H1 (cell line): ENCODE measurements at regions not wholly inside any gene's neighbourhood (a gene's known extent, or its start where the extent isn't known, plus 50 kb on each side); places are given as distances from the start of the nearest gene placed in this dataset.

ENCODE experiments used
- CTCF ChIA-PET: fragments of 300-600 bp; sonication (Branson Sonifier 250); formaldehyde crosslinking; loops from one replicate; lab custom pipeline; 2021; ENCODE audit not compliant: partially characterized antibody; lab: Charles Lee
- POLR2A ChIA-PET: fragments of 300-600 bp; sonication (Branson Sonifier 250); formaldehyde crosslinking; loops from one replicate; lab custom pipeline; 2021; ENCODE audit warnings: inconsistent platforms; ENCODE audit not compliant: partially characterized antibody; lab: Charles Lee
- DNase-seq, 2 experiments: peaks; one replicate each; pipeline versions ENCODE4 v3.0.0 to v3.0.0-alpha.2; 2010 to 2022; ENCODE audit warnings: low spot score in 2 of 2, low read depth in 1 of 2, mixed read lengths in 1 of 2
- FAIRE-seq: peaks from 2 replicates; lab custom pipeline; 2011; peaks lifted over from hg19 to GRCh38; lab: Jason Lieb, UNC
- H2AFZ ChIP-seq: 2 replicates; pipeline ENCODE4 v1.8.1; 2012; ENCODE audit warnings: low read length, inconsistent platforms
- H2AK5ac ChIP-seq: 2 replicates; pipeline ENCODE4 v1.6.1; 2013; ENCODE audit warnings: low read depth, low read length
- H2BK120ac ChIP-seq: replicated peaks from 2 replicates; pipeline ENCODE3; 2013; ENCODE audit warnings: low read depth, low read length, inconsistent platforms
- H2BK12ac ChIP-seq: 2 replicates; pipeline ENCODE4 v1.6.1; 2013; ENCODE audit warnings: low read depth, low read length
- H2BK15ac ChIP-seq: 2 replicates; pipeline ENCODE4 v1.6.1; 2013; ENCODE audit warnings: low read length
- H2BK20ac ChIP-seq: 2 replicates; pipeline ENCODE4 v1.6.1; 2013; ENCODE audit warnings: low read length
- H2BK5ac ChIP-seq: 2 replicates; pipeline ENCODE4 v1.6.1; 2013; ENCODE audit warnings: low read depth, low read length
- H3K14ac ChIP-seq: 2 replicates; pipeline ENCODE4 v1.6.1; 2013; ENCODE audit warnings: inconsistent platforms; ENCODE audit not compliant: insufficient read length
- H3K18ac ChIP-seq: 2 replicates; pipeline ENCODE4 v1.6.1; 2013; ENCODE audit warnings: low read length; ENCODE audit errors: extremely low read depth
- H3K23ac ChIP-seq: 2 replicates; pipeline ENCODE4 v1.6.1; 2013; ENCODE audit warnings: inconsistent platforms; ENCODE audit not compliant: insufficient read length
- H3K23me2 ChIP-seq: 2 replicates; pipeline ENCODE4 v1.6.1; 2013; ENCODE audit warnings: low read depth, low read length
- H3K27ac ChIP-seq: 2 replicates; pipeline ENCODE4 v1.6.1; 2011; ENCODE audit warnings: low read depth, low read length, inconsistent platforms
- H3K27me3 ChIP-seq, 4 experiments: replicated peaks in 1 of 4; 1 replicate in 1 of 4; 2 replicates in 3 of 4; pipeline versions ENCODE4 v1.6.1 to v1.8.1; 2011 to 2013; ENCODE audit warnings: low read length in 3 of 4, mild to moderate bottlenecking in 3 of 4, inconsistent platforms in 2 of 4, mixed read lengths in 2 of 4, moderate library complexity in 1 of 4; ENCODE audit not compliant: control insufficient read depth in 3 of 4, insufficient read depth in 3 of 4; ENCODE audit errors: extremely low read depth in 1 of 4
- H3K36me3 ChIP-seq, 4 experiments: 2 replicates each; pipeline versions ENCODE4 v1.6.1 to v1.8.1; 2011 to 2013; ENCODE audit warnings: mild to moderate bottlenecking in 4 of 4, low read length in 3 of 4, moderate library complexity in 2 of 4, control low read depth in 1 of 4, inconsistent platforms in 1 of 4; ENCODE audit not compliant: insufficient read depth in 4 of 4, control insufficient read depth in 2 of 4
- H3K4ac ChIP-seq: replicated peaks from 2 replicates; pipeline ENCODE3; 2013; ENCODE audit warnings: low read length, low read depth, mixed read lengths, inconsistent platforms; ENCODE audit not compliant: insufficient read length
- H3K4me1 ChIP-seq, 4 experiments: replicated peaks in 1 of 4; 1 replicate in 1 of 4; 2 replicates in 3 of 4; pipeline versions ENCODE4 v1.6.1 to v1.8.1; 2011 to 2013; ENCODE audit warnings: low read length in 3 of 4, inconsistent platforms in 2 of 4, mixed read lengths in 1 of 4; ENCODE audit not compliant: insufficient read depth in 4 of 4, control insufficient read depth in 3 of 4
- H3K4me2 ChIP-seq, 2 experiments: 2 replicates each; pipeline versions ENCODE4 v1.6.1 to v1.8.1; 2011 to 2013; ENCODE audit warnings: low read depth in 2 of 2, low read length in 2 of 2, control low read depth in 1 of 2, inconsistent platforms in 1 of 2, mild to moderate bottlenecking in 1 of 2; ENCODE audit not compliant: insufficient read depth in 1 of 2
- H3K4me3 ChIP-seq, 4 experiments: fragments of 200-600, 300-600 bp in 1 of 4; sonication (generic), shearing (Covaris generic), sonication (Bioruptor Twin) in 1 of 4; 2 replicates each; pipeline versions ENCODE4 v1.5.1 to v1.8.1; 2011 to 2016; ENCODE audit warnings: low read length in 4 of 4, low read depth in 3 of 4, control low read depth in 2 of 4, inconsistent platforms in 2 of 4, mild to moderate bottlenecking in 2 of 4, mixed read lengths in 1 of 4, moderate library complexity in 1 of 4; ENCODE audit not compliant: insufficient read depth in 2 of 4; ENCODE audit errors: extremely low read depth in 1 of 4
- H3K56ac ChIP-seq: replicated peaks from 2 replicates; pipeline ENCODE3; 2013; ENCODE audit warnings: low read depth, mild to moderate bottlenecking, mixed read lengths, low read length, inconsistent platforms; ENCODE audit not compliant: insufficient read length
- H3K79me1 ChIP-seq: 2 replicates; pipeline ENCODE4 v1.6.1; 2013; ENCODE audit warnings: low read depth, low read length, control low read depth
- H3K79me2 ChIP-seq, 2 experiments: 2 replicates each; pipeline versions ENCODE4 v1.6.1 to v1.8.1; 2012 to 2013; ENCODE audit warnings: low read length in 2 of 2, mild to moderate bottlenecking in 2 of 2, inconsistent platforms in 1 of 2; ENCODE audit not compliant: insufficient read depth in 2 of 2, control insufficient read depth in 1 of 2
- H3K9ac ChIP-seq, 4 experiments: replicated peaks in 1 of 4; 1 replicate in 1 of 4; 2 replicates in 3 of 4; pipeline versions ENCODE4 v1.6.1 to v1.8.1; 2011 to 2013; ENCODE audit warnings: low read depth in 3 of 4, low read length in 3 of 4, control low read depth in 2 of 4, mild to moderate bottlenecking in 2 of 4, moderate library complexity in 2 of 4, inconsistent platforms in 1 of 4; ENCODE audit errors: extremely low read depth in 1 of 4
- H3K9me3 ChIP-seq, 2 experiments: 2 replicates each; pipeline versions ENCODE4 v1.6.1 to v1.8.1; 2012 to 2013; ENCODE audit warnings: mild to moderate bottlenecking in 2 of 2, moderate library complexity in 2 of 2, control low read depth in 1 of 2, inconsistent platforms in 1 of 2, low read depth in 1 of 2, low read length in 1 of 2, mixed read lengths in 1 of 2; ENCODE audit not compliant: insufficient read depth in 2 of 2
- H4K20me1 ChIP-seq, 2 experiments: replicated peaks in 1 of 2; 2 replicates each; pipeline versions ENCODE3 to v1.8.1; 2011 to 2013; ENCODE audit warnings: inconsistent platforms in 2 of 2, low read length in 2 of 2, mild to moderate bottlenecking in 1 of 2; ENCODE audit not compliant: insufficient read depth in 2 of 2, control insufficient read depth in 1 of 2
- H4K5ac ChIP-seq: 2 replicates; pipeline ENCODE4 v1.6.1; 2013; ENCODE audit warnings: low read length, low read depth, mixed read lengths, inconsistent platforms; ENCODE audit not compliant: insufficient read length
- H4K8ac ChIP-seq: 2 replicates; pipeline ENCODE4 v1.8.0; 2013; ENCODE audit warnings: mild to moderate bottlenecking, moderate library complexity, low read length, inconsistent platforms; ENCODE audit not compliant: insufficient read depth; ENCODE audit errors: extremely low read depth
- H4K91ac ChIP-seq: replicated peaks from 2 replicates; pipeline ENCODE3; 2013; ENCODE audit warnings: low read length, mixed read lengths, inconsistent platforms; ENCODE audit not compliant: insufficient read length
- GABPA ChIP-seq: IDR thresholded peaks from 2 replicates; pipeline ENCODE4 v1.6.1; 2011; ENCODE audit warnings: mild to moderate bottlenecking, low read length, moderate library complexity, borderline replicate concordance; ENCODE audit not compliant: insufficient read depth
- HDAC2 ChIP-seq, 2 experiments: fragments of 300-600 bp in 1 of 2; sonication (generic) in 1 of 2; IDR thresholded peaks; 2 replicates each; pipeline ENCODE4 v1.6.1; 2011 to 2012; ENCODE audit warnings: low read depth in 2 of 2, low read length in 2 of 2, mild to moderate bottlenecking in 2 of 2, moderate library complexity in 2 of 2, borderline replicate concordance in 1 of 2, inconsistent platforms in 1 of 2
- JUND ChIP-seq: IDR thresholded peaks from 2 replicates; pipeline ENCODE4 v1.6.1; 2011; ENCODE audit warnings: mild to moderate bottlenecking, improper control_type of control experiment, low read length
- KDM1A ChIP-seq: fragments of 200-600, 300-600 bp; sonication (generic); IDR thresholded peaks from 2 replicates; pipeline ENCODE4 v1.7.1; 2016; ENCODE audit warnings: mild to moderate bottlenecking, low read length, borderline replicate concordance
- POLR2A ChIP-seq, 2 experiments: IDR thresholded peaks; 1 replicate in 1 of 2; 2 replicates in 1 of 2; pipeline ENCODE4 v1.6.1; 2011; ENCODE audit warnings: low read depth in 2 of 2, low read length in 2 of 2, mild to moderate bottlenecking in 2 of 2; ENCODE audit errors: control extremely low read depth in 1 of 2
- POU5F1 ChIP-seq: IDR thresholded peaks from 2 replicates; pipeline ENCODE4 v1.6.1; 2011; ENCODE audit warnings: low read depth, mild to moderate bottlenecking, low read length, moderate library complexity
- RFX5 ChIP-seq: IDR thresholded peaks from 2 replicates; pipeline ENCODE4 v1.6.1; 2011; ENCODE audit warnings: low read depth, low read length, improper control_type of control experiment, borderline replicate concordance
- SP1 ChIP-seq: IDR thresholded peaks from 2 replicates; pipeline ENCODE4 v1.6.1; 2011; ENCODE audit warnings: low read depth, low read length
- USF2 ChIP-seq: IDR thresholded peaks from 2 replicates; pipeline ENCODE4 v1.6.1; 2011; ENCODE audit warnings: low read length, improper control_type of control experiment
- WGBS, 2 experiments: shearing (Covaris generic) in 1 of 2; methylation state at CpG; one replicate each; pipeline versions ENCODE4 v1.1.6 to v1.1.7; 2013 to 2015; ENCODE audit warnings: low lambda C conversion rate in 2 of 2, mixed read lengths in 2 of 2, inconsistent platforms in 1 of 2, low coverage in 1 of 2, missing lambda C conversion rate in 1 of 2; ENCODE audit not compliant: insufficient replicate concordance in 2 of 2, insufficient coverage in 1 of 2, insufficient read length in 1 of 2; ENCODE audit errors: extremely low coverage in 1 of 2, missing lambda C conversion rate in 1 of 2; 5-methylcytosine and 5-hydroxymethylcytosine counted together

GRCh38 chr21:16420031-16420724 lies 690.4 kb downstream of the USP25 start:
- H3K4ac ChIP-seq: no peak overlapping the region
- no peak overlapping the region for H3K23ac ChIP-seq
- H3K4me1 ChIP-seq: no peaks in the 10 kb centered on the region
- no peak overlapping the region for H3K56ac ChIP-seq
- no peak overlapping the region for H2BK20ac ChIP-seq
- no peak overlapping the region for H3K4me3 ChIP-seq
- H2AK5ac ChIP-seq: no peak overlapping the region
- no peaks in the 10 kb centered on the region for H3K79me1 ChIP-seq
- ChIA-PET POLR2A (no interaction called here), CTCF (no interaction called here)
- no peak overlapping the region for H2BK12ac ChIP-seq
- H2BK5ac ChIP-seq: no peak overlapping the region
- no peak overlapping the region for H4K91ac ChIP-seq
- no peaks in the 10 kb centered on the region for H4K20me1 ChIP-seq
- no peak overlapping the region for H3K4me2 ChIP-seq
- TF ChIP-seq POU5F1: no peak
- TF ChIP-seq KDM1A: no peak
- no peak for TF ChIP-seq POLR2A (IDR thresholded peaks at IDR 0.05; ENCODE audit: control extremely low read depth in 1 of 2, low read depth in 2 of 2, low read length in 2 of 2)
- no peak for TF ChIP-seq USF2
- no peak for TF ChIP-seq GABPA
- no peak for TF ChIP-seq HDAC2 (IDR thresholded peaks at IDR 0.05; ENCODE audit: borderline replicate concordance in 1 of 2, low read depth in 2 of 2, low read length in 2 of 2)
- TF ChIP-seq JUND: no peak
- no peak for TF ChIP-seq SP1
- no peak for TF ChIP-seq RFX5
- H2BK15ac ChIP-seq: no peak overlapping the region
- no peak overlapping the region for H3K14ac ChIP-seq
- no peak overlapping the region for H2BK120ac ChIP-seq
- no peak overlapping the region for H4K5ac ChIP-seq
- H3K79me2 ChIP-seq: no peaks in the 10 kb centered on the region
- H3K18ac ChIP-seq: no peak overlapping the region
- FAIRE-seq (no peak), DNase-seq (no peak)
- no peak overlapping the region for H4K8ac ChIP-seq
- H3K27ac ChIP-seq: no peak overlapping the region
- H3K9ac ChIP-seq: no peak overlapping the region
- H3K9me3 ChIP-seq: no peaks in the 10 kb centered on the region
- WGBS, 2 experiments: 89% methylated on average over 4 of the region's 4 CpGs; no CpG with 5 or more reads in 1 of the 2 experiments
- no peaks in the 10 kb centered on the region for H3K36me3 ChIP-seq
- H2AFZ ChIP-seq: no peak overlapping the region
- no peaks in the 10 kb centered on the region for H3K23me2 ChIP-seq
- H3K27me3 ChIP-seq: no peaks in the 10 kb centered on the region
